ENCODE measurements at regions not wholly inside any gene's neighbourhood (a gene's known extent, or its start where the extent isn't known, plus 50 kb on each side); places are given as distances from the start of the nearest gene placed in this dataset.
"Not testable (repeated sequence)": the region's sequence is repeated elsewhere in the genome, so short reads cannot be mapped to it uniquely, and the experiment has no call there.

DNA sequence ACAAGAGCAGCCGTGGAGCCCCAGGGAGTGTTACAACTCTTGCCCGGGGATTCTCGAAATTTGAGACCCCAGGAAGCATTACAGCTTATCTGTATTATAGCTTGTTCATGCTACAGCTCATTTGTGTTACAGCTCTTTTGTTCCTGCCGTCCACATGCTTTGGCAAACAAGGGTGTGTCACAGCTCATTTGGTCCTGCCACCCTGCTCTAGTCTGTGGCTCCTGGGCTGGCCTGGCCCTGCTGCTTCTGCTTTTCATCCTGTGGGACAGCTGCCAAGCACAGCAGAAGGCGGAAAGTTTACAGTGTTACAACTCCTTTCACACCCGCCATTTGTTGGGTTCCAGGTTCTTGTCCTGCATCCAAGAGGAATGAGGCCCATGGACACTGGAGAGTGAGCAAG lies 685.0 kb downstream of the SLCO4C1 start:
- DNase-seq, result no peak

- no peak for DNase-seq
Measured at GRCh38 chr5:101608322-101608721, 687.8 kb downstream of the SLCO4C1 start.

- no peak for DNase-seq
Measured at GRCh38 chr5:101605700-101606099, 690.4 kb downstream of the SLCO4C1 start.

DNA sequence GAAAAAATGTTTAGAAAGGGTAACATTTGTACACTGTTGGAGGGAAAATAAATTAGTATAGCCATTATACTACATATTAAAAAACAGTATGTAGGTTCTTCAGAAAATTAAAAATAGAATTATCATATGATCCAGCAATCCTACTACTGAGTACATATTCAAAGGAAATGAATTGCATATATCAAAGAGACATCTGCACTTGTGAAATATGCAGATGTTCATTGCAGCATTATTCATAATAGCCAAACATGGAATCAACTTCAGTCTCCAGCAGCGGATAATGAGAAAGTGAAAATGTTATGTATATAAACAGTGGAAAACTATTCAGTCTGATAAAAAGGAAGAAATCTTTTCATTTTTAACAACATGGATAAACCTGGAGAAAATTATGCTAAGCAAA lies 695.5 kb downstream of the SLCO4C1 start:
- no peak for DNase-seq

GRCh38 chr5:101590384-101590783 lies 687.3 kb upstream of the ST8SIA4 start:
- DNase-seq, result no peak

DNA sequence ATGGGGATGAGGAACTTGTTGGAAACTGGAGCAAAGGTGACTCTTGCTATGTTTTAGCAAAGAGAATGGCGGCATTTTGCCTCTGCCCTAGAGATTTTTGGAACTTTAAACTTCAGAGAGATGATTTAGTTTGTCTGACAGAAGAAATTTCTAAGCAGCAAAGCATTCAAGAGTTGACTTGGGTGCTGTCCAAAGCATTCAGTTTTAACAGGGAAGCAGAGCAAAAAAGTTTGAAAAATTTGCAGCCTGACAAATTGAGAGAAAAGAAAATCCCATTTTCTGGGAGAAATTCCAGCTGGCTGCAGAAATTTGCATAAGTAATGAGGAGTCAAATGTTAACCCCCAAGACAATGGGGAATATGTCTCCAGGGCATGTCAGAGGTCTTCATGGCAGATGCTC lies 682.3 kb upstream of the ST8SIA4 start:
- no peak for DNase-seq

- no peak for DNase-seq
Measured at GRCh38 chr5:101580591-101580990, 677.5 kb upstream of the ST8SIA4 start.

DNA sequence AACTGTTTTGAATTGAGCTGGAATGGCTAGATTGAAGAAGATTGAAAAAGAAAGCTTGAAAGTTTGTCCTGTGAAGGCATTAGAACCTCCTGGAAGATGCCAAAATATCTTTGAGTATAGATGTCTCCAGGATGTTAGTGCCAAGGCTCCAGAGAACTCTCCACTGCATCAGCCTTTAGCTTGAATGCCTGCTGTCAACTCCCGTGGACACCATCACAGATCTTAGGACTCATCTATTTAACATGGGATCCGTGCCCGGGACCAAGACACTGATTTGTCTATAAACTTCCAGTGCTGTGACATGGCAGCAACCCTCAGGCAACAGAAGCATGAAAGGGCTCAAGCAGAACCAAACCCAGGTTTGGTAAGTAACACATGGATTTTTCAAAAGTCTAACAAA lies 670.9 kb upstream of the ST8SIA4 start:
- DNase-seq, result no peak

DNA sequence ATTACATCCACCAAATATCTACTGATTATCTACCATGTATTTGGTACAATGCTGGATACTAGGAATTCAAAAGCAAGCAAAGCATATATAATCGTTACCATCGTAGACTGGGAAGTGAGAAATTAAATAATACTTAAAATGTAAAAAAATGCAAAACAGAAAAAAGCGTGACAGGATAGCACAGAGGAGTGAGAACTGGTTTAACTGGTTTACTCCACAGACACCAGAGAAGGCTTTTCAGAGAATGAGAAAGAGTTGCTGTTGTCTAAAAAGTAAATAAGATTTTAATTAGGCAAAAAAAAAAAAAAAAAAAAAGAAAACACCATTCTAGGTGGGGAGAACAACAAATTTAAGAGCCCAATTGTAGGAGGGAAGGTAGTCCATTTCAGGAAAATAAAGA lies 657.9 kb upstream of the ST8SIA4 start:
- DNase-seq, result no peak

- DNase-seq, result no peak
Measured at GRCh38 chr5:101543780-101544179, 640.7 kb upstream of the ST8SIA4 start.

- DNase-seq, result no peak
Measured at GRCh38 chr5:101539315-101539714, 636.2 kb upstream of the ST8SIA4 start.

DNA sequence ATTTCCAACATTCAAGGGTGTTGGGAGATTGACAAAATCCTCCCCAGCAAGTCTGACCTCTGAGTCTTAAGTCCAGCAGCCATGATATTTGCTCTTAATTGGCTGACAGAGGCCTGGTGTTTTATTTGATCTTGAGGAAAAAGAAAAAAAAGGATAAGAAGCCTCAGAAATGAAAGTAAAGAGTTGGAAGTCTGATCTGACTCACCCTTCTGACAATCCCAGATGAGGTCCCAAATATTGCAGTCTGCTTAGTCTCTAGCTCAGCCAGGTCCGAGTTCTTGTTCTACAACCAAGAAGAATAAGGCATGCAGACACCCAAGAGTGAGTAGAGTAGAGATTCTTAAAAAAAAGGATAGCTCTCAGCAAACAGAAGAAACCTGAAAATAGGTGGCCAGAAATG lies 632.5 kb upstream of the ST8SIA4 start:
- no peak for DNase-seq

DNA sequence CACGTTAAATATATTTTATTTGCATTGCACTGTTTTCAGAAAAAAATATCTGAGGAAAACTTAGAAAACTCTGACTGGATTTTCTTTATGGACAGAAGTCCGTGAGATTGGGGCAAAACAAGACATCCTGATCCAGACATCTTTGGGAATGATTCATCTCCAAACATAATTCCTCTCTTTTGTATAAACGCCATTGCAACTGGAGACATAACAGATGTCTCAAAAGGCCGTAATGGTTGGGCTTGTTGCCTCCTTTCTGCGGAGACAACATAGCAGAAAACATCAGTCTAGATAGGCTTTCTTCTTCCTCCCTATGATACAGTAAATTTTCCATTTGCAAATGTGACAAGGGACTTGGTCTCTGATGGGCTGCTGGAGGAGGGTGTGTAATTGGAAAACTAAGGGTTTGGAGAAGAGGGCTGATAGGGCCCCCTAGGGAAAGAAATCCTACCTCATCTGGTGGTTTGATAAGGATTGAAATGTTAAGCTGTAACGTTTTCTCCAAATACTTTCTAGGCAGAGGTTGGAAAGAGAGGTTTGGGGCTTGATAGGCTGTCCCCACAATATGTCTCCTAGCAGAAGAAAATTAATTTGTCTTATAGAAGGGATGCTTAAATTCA lies 631.5 kb upstream of the ST8SIA4 start:
- no peak for DNase-seq

GRCh38 chr5:101532430-101532829 lies 629.3 kb upstream of the ST8SIA4 start:
- no peak for DNase-seq

GRCh38 chr5:101531026-101531425 lies 627.9 kb upstream of the ST8SIA4 start:
- no peak for DNase-seq

DNA sequence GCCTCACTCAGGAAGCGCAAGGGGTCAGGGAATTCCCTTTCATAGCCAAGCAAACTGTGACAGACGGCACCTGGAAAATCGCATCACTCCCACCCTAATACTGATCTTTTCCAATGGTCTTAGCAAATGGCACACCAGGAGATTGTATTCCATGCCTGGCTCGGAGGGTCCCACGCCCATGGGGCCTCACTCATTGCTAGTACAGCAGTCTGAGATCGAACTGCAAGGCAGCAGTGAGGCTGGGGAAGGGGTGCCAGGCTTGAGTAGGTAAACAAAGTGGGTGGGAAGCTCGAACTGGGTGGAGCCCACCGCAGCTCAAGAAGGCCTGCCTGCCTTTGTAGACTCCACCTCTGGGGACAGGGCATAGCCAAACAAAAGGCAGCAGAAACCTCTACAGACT lies 626.0 kb upstream of the ST8SIA4 start:
- DNase-seq, result not testable (repeated sequence)

DNA sequence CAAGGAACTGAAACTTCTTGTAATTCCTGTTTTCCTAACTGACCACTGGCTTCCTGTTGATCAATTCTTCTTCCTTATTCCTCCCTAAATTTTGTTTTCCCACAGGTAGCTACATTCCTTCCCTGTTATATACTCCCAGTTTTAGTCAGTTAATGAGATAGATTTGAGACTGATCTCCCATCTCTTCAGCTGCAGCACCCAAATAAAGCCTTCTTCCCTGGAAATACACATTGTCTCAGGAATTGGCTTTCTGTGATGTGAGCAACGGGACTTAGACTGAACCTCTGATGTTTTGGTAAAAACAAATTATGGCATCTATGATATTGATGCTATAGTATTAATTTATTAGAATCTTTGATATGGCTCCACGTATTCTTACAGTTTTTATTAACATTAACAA lies 617.3 kb upstream of the ST8SIA4 start:
- no peak for DNase-seq

- no peak for DNase-seq
Measured at GRCh38 chr5:101517795-101518194, 614.7 kb upstream of the ST8SIA4 start.

GRCh38 chr5:101515721-101516120 lies 612.6 kb upstream of the ST8SIA4 start:
- no peak for DNase-seq

DNA sequence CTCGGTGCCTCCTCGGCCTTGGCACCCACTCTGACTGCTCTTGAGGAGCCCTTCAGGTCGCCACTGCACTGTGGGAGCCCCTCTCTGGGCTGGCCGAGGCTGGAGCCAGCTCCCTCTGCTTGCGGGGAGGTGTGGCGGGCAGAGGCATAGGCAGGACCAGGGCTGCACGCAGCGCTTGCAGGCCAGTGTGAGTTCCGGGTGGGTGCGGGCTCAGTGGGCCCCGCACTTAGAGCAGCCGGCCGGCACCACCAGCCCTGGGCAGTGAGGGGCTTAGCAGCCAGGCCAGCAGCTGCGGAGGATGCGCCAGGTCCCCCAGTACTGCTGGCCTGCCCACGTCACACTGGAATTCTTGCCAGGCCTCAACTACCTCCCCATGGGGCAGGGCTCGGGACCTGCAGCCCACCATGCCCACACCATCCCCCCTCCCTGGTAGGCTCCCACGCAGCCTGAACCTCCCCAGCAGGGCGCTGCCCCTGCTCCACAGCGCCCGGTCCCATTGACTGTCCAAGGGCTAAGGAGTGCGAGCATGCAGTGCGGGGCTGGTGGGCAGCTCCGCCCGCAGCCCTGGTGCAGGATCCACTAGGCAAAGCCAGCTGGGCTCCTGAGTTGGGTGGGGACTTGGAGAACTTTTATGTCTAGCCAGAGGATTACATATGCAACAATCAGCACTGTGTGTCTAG lies 602.9 kb upstream of the ST8SIA4 start:
- DNase-seq, result no peak

DNA sequence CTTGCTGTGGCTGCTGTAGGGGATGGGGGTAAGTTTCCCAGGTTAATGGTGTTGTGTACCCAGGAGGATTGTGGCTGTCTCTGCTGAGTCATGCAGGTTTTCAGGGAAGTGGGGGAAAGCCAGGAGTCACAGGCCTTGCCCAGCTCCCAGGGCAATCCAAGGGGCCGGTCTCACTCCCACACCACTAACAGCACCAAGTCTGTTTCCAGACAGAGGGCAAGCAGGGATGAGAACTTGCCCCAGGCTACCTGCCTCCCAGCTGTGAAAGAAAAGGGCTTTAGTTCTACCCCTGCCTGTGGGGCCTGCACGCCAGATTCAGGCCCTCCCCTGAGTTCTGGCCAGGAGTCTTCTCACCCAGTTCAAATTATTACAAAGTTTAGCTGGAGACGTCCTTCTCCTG lies 579.8 kb upstream of the ST8SIA4 start:
- DNase-seq, result no peak

DNA sequence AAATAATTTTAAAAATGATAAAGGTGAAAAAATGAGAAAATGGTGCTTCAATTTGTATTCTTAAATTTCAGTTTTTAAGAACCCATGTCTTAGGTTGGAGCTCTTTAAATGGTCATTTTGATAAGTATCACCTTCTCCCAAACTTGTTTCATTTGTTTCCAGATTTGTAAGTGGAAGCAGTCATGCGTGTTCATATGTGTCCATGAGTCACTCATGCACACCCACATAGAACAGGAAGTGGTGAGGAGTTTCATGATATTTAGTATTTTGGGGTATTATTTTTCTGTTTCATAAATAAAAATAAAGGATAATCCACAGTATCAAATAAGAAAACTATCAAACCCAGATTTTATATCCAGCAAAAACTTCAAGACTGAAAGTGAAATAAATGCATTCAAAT lies 570.4 kb upstream of the ST8SIA4 start:
- no peak for DNase-seq

DNA sequence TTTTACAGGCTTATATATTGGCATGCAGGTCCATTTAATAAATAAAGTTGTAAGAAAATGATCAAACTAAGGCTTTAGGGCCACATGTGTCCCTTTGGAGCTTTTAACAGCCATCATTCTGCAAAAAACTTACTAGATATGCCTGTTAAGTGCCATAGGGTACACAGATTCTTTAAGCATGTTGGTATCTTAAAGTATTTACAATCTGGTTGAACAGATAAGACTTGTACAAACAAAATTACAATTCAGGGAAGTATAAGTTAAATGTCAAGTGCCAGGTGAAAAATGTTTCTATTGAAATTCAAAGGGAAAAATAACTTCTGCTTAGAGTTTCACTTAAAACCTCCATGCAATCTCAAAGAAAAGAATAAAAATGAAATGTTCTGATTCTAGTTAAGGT lies 558.4 kb upstream of the ST8SIA4 start:
- no peak for DNase-seq

GRCh38 chr5:101458587-101458986 lies 555.5 kb upstream of the ST8SIA4 start:
- DNase-seq, result no peak

- no peak for DNase-seq
Measured at GRCh38 chr5:101455851-101456250, 552.8 kb upstream of the ST8SIA4 start.
